CD14-positive monocyte (primary cell): ENCODE measurements at regions not wholly inside any gene's neighbourhood (a gene's known extent, or its start where the extent isn't known, plus 50 kb on each side); places are given as distances from the start of the nearest gene placed in this dataset.
A peak's percentile ranks its signal among the peaks of the same experiment; 100 is the strongest.

ENCODE experiments used
- DNase-seq, 3 donors: peaks; one replicate each; pipeline ENCODE4 v3.0.0-alpha.2; 2011 to 2022
- H2AFZ ChIP-seq: 2 replicates; pipeline ENCODE4 v1.6.0; 2012; ENCODE audit warnings: mild to moderate bottlenecking, low read depth, low read length, inconsistent platforms; ENCODE audit not compliant: insufficient read depth, poor library complexity, severe bottlenecking
- H3K27ac ChIP-seq, 2 donors: 1 replicate in 1 of 2; 2 replicates in 1 of 2; pipeline ENCODE4 v1.5.1; 2012 to 2013; ENCODE audit warnings: low read length in 2 of 2, control low read depth in 1 of 2, inconsistent platforms in 1 of 2, low read depth in 1 of 2, mild to moderate bottlenecking in 1 of 2
- H3K27me3 ChIP-seq, 2 donors: one replicate each; pipeline versions ENCODE4 v1.6.0 to v1.6.1; 2011 to 2013; ENCODE audit warnings: low read length in 2 of 2; ENCODE audit not compliant: control insufficient read depth in 2 of 2, insufficient read depth in 2 of 2
- H3K36me3 ChIP-seq, 2 donors: replicated peaks in 1 of 2; 1 replicate in 1 of 2; 2 replicates in 1 of 2; pipeline versions ENCODE4 v1.5.1 to v1.6.1; 2012 to 2013; ENCODE audit warnings: low read length in 2 of 2, control low read depth in 1 of 2, inconsistent platforms in 1 of 2, mild to moderate bottlenecking in 1 of 2; ENCODE audit not compliant: insufficient read depth in 2 of 2, control insufficient read depth in 1 of 2
- H3K4me1 ChIP-seq, 2 donors: 1 replicate in 1 of 2; 2 replicates in 1 of 2; pipeline versions ENCODE4 v1.5.1 to v1.6.1; 2012 to 2013; ENCODE audit warnings: low read length in 2 of 2, control low read depth in 1 of 2, inconsistent platforms in 1 of 2, mild to moderate bottlenecking in 1 of 2, moderate library complexity in 1 of 2; ENCODE audit not compliant: insufficient read depth in 2 of 2, control insufficient read depth in 1 of 2
- H3K4me2 ChIP-seq: replicated peaks from 2 replicates; pipeline ENCODE3; 2012; ENCODE audit warnings: low read length, moderate library complexity, mild to moderate bottlenecking; ENCODE audit not compliant: poor library complexity, severe bottlenecking; ENCODE audit errors: extremely low read depth
- H3K4me3 ChIP-seq, 3 experiments: fragments of 200-600 bp in 1 of 3; sonication (generic) in 1 of 3; replicated peaks in 1 of 3; 1 replicate in 2 of 3; 2 replicates in 1 of 3; pipeline ENCODE4 v1.5.1; 2011 to 2013; ENCODE audit warnings: low read length in 3 of 3, mild to moderate bottlenecking in 3 of 3, control low read depth in 2 of 3, low read depth in 2 of 3, inconsistent platforms in 1 of 3, moderate library complexity in 1 of 3
- H3K79me2 ChIP-seq: 2 replicates; pipeline ENCODE4 v1.6.0; 2012; ENCODE audit warnings: mild to moderate bottlenecking, control low read depth, inconsistent platforms, low read length, moderate library complexity; ENCODE audit not compliant: insufficient read depth
- H3K9ac ChIP-seq: 2 replicates; pipeline ENCODE4 v1.6.0; 2017; ENCODE audit warnings: low read length, mild to moderate bottlenecking; ENCODE audit not compliant: insufficient read depth, poor library complexity, severe bottlenecking
- H3K9me3 ChIP-seq, 2 donors: replicated peaks in 1 of 2; 1 replicate in 1 of 2; 2 replicates in 1 of 2; pipeline versions ENCODE4 v1.5.1 to v1.6.1; 2012 to 2013; ENCODE audit warnings: low read length in 2 of 2, control low read depth in 1 of 2; ENCODE audit not compliant: control insufficient read depth in 1 of 2, insufficient read depth in 1 of 2
- H4K20me1 ChIP-seq: 2 replicates; pipeline ENCODE4 v1.6.0; 2012; ENCODE audit warnings: mild to moderate bottlenecking, low read length, control low read depth, moderate library complexity; ENCODE audit not compliant: insufficient read depth
- H3K27ac Mint-ChIP-seq, 7 donors: one replicate each; pipeline ENCODE4 v1.8.0; 2020; ENCODE audit warnings: mild to moderate bottlenecking in 7 of 7, mixed read lengths in 7 of 7, moderate library complexity in 6 of 7, inconsistent platforms in 2 of 7
- H3K27me3 Mint-ChIP-seq, 3 donors: one replicate each; pipeline ENCODE4 v1.8.0; 2021 to 2022; ENCODE audit warnings: low read depth in 3 of 3, mild to moderate bottlenecking in 3 of 3, mixed read lengths in 3 of 3, moderate library complexity in 3 of 3, inconsistent platforms in 1 of 3
- H3K36me3 Mint-ChIP-seq, 2 donors: one replicate each; pipeline ENCODE4 v1.8.0; 2020; ENCODE audit warnings: mixed read lengths in 2 of 2, inconsistent platforms in 1 of 2, mild to moderate bottlenecking in 1 of 2
- H3K4me1 Mint-ChIP-seq: one replicate; pipeline ENCODE4 v1.8.0; 2020; ENCODE audit warnings: mild to moderate bottlenecking, mixed read lengths
- H3K4me3 Mint-ChIP-seq, 2 donors: one replicate each; pipeline ENCODE4 v1.8.0; 2020; ENCODE audit warnings: mild to moderate bottlenecking in 2 of 2, mixed read lengths in 2 of 2, moderate library complexity in 1 of 2
- H3K9me3 Mint-ChIP-seq, 7 donors: one replicate each; pipeline ENCODE4 v1.8.0; 2020 to 2022; ENCODE audit warnings: mixed read lengths in 7 of 7, mild to moderate bottlenecking in 6 of 7, moderate library complexity in 6 of 7, inconsistent platforms in 2 of 7
- CTCF ChIP-seq: fragments of 200-600 bp; IDR thresholded peaks from one replicate; pipeline ENCODE4 v1.8.0; 2022; ENCODE audit warnings: antibody characterized with exemption, mild to moderate bottlenecking
- WGBS: methylation state at CpG from one replicate; pipeline ENCODE4 v1.1.5; 2013; ENCODE audit warnings: missing lambda C conversion rate; ENCODE audit not compliant: insufficient coverage; 5-methylcytosine and 5-hydroxymethylcytosine counted together
- intact Hi-C, 2 donors: fragments of 100-400 bp; cut with micrococcal nuclease; formaldehyde crosslinking; loops; one replicate each; pipeline versions ENCODE4 v1.15.0 to v1.15.1; 2023

- Histone ChIP-seq H3K4me3 (no peak overlapping the region), H3K9ac (no peak overlapping the region), H3K27ac (no peak overlapping the region), H4K20me1 (no peaks in the 10 kb centered on the region), H2AFZ (no peak overlapping the region), H3K36me3 (no peaks in the 10 kb centered on the region), H3K9me3 (peaks cover 0 to 8% of the 10 kb centered on the region in 2 donors), H3K4me2 (no peak overlapping the region), H3K27me3 (peaks cover 0 to 11% of the 10 kb centered on the region in 2 donors), H3K79me2 (no peaks in the 10 kb centered on the region), H3K4me1 (no peaks in the 10 kb centered on the region)
- no peak for DNase-seq
- no peak for TF ChIP-seq CTCF
- Mint-ChIP-seq H3K9me3 (peaks cover 3 to 10% (median 7%) of the 10 kb centered on the region in 7 donors), H3K36me3 (no peaks in the 10 kb centered on the region), H3K27me3 (peaks cover 17 to 49% (median 45%) of the 10 kb centered on the region in 3 donors), H3K4me1 (no peaks in the 10 kb centered on the region), H3K27ac (peak overlapping the region in 2 of 7 donors; percentile 3 to 12), H3K4me3 (no peak overlapping the region)
- WGBS: 91% methylated on average over 14 of the region's 23 CpGs
- intact Hi-C loops: no loop called here
Observed at GRCh38 chr20:62574230-62574993, 67.9 kb upstream of the SLCO4A1 start.

GRCh38 chr20:62575976-62576722 lies 66.2 kb upstream of the SLCO4A1 start:
- WGBS: 87% methylated on average over 19 of the region's 23 CpGs
- intact Hi-C loops: no loop called here

More at GRCh38 chr20:62575976-62576722, 66.2 kb upstream of the SLCO4A1 start:
- no peak overlapping the region for H3K9ac ChIP-seq
- Mint-ChIP-seq H3K9me3 (peaks cover 3 to 10% (median 7%) of the 10 kb centered on the region in 7 donors), H3K27ac (no peak overlapping the region), H3K36me3 (no peaks in the 10 kb centered on the region), H3K4me1 (no peaks in the 10 kb centered on the region), H3K27me3 (peaks cover 23 to 54% (median 50%) of the 10 kb centered on the region in 3 donors), H3K4me3 (peak overlapping the region in 1 of 2 donors; percentile 15)
- H3K9me3 ChIP-seq: peaks cover 0 to 8% of the 10 kb centered on the region in 2 donors
- H3K4me2 ChIP-seq: no peak overlapping the region
- no peak overlapping the region for H2AFZ ChIP-seq
- no peaks in the 10 kb centered on the region for H3K4me1 ChIP-seq
- H3K27me3 ChIP-seq: peaks cover 0 to 21% of the 10 kb centered on the region in 2 donors
- no peak overlapping the region for H3K27ac ChIP-seq
- H3K79me2 ChIP-seq: no peaks in the 10 kb centered on the region
- no peaks in the 10 kb centered on the region for H3K36me3 ChIP-seq
- DNase-seq: no peak
- no peaks in the 10 kb centered on the region for H4K20me1 ChIP-seq
- TF ChIP-seq CTCF: no peak
- H3K4me3 ChIP-seq: no peak overlapping the region
